IMR-90 (cell line): ENCODE measurements at regions not wholly inside any gene's neighbourhood (a gene's known extent, or its start where the extent isn't known, plus 50 kb on each side); places are given as distances from the start of the nearest gene placed in this dataset.
"Not testable (repeated sequence)": the region's sequence is repeated elsewhere in the genome, so short reads cannot be mapped to it uniquely, and the experiment has no call there.

Source experiments
- CEBPB ChIP-seq: IDR thresholded peaks from 2 replicates; pipeline ENCODE4 v1.6.1; 2012; ENCODE audit warnings: low read depth, low read length, improper control_type of control experiment
- CTCF ChIP-seq: conservative IDR thresholded peaks from 2 replicates; pipeline ENCODE4 v1.5.1; 2012; ENCODE audit warnings: mild to moderate bottlenecking, low read depth, low read length, improper control_type of control experiment
- FOS ChIP-seq: fragments of 150-350 bp; IDR thresholded peaks from 2 replicates; pipeline ENCODE4 v1.6.1; 2016; ENCODE audit warnings: low read depth, low read length
- MAZ ChIP-seq: IDR thresholded peaks from 2 replicates; pipeline ENCODE4 v1.6.1; 2012; ENCODE audit warnings: low read depth, mild to moderate bottlenecking, low read length, improper control_type of control experiment, moderate library complexity, borderline replicate concordance
- POLR2A ChIP-seq: IDR thresholded peaks from 2 replicates; pipeline ENCODE4 v1.6.1; 2012; ENCODE audit warnings: mild to moderate bottlenecking, low read depth, low read length
- RAD21 ChIP-seq: IDR thresholded peaks from 2 replicates; pipeline ENCODE4 v1.6.1; 2012; ENCODE audit warnings: low read length, improper control_type of control experiment
- RFX5 ChIP-seq: IDR thresholded peaks from 2 replicates; pipeline ENCODE4 v1.8.0; 2012; ENCODE audit warnings: low read depth, mild to moderate bottlenecking, low read length, moderate library complexity

GRCh38 chr14:105629091-105629885 is 102.9 kb downstream of the TMEM121 start:
- TF ChIP-seq CTCF, POLR2A, FOS, CEBPB, RAD21, MAZ, RFX5: not testable (repeated sequence)
